Thyroid gland (tissue), 4 donors: ENCODE measurements at regions not wholly inside any gene's neighbourhood (a gene's known extent, or its start where the extent isn't known, plus 50 kb on each side); places are given as distances from the start of the nearest gene placed in this dataset.

Experiments used
- DNase-seq, 2 donors: peaks; one replicate each; pipeline ENCODE4 v3.0.0-alpha.2; 2019
- H3K27ac ChIP-seq, 3 donors: fragments of 200-600 bp; sonication (generic); 1 replicate in 2 of 3; 2 replicates in 1 of 3; pipeline ENCODE4 v1.5.1; 2016 to 2019; ENCODE audit warnings: mild to moderate bottlenecking in 1 of 3, moderate library complexity in 1 of 3
- H3K27me3 ChIP-seq: fragments of 200-600 bp; sonication (generic); one replicate; pipeline ENCODE4 v1.5.1; 2019
- H3K36me3 ChIP-seq, 2 donors: fragments of 200-600 bp; sonication (generic); one replicate each; pipeline ENCODE4 v1.5.1; 2016 to 2019
- H3K4me1 ChIP-seq, 2 donors: fragments of 200-600 bp; sonication (generic); one replicate each; pipeline ENCODE4 v1.5.1; 2017 to 2019
- H3K4me3 ChIP-seq, 3 donors: fragments of 200-600 bp; sonication (generic); replicated peaks in 1 of 3; 1 replicate in 2 of 3; 2 replicates in 1 of 3; pipeline ENCODE4 v1.5.1; 2016; ENCODE audit warnings: mild to moderate bottlenecking in 1 of 3
- H3K9me3 ChIP-seq: fragments of 200-600 bp; sonication (generic); one replicate; pipeline ENCODE4 v1.5.1; 2017
- CTCF ChIP-seq, 6 experiments: fragments of 200-600 bp in 3 of 6; fragments of 450-650 bp in 3 of 6; sonication (generic) in 3 of 6; IDR thresholded peaks; one replicate each; pipeline ENCODE4 v1.5.1; 2016 to 2019; ENCODE audit warnings: antibody characterized with exemption in 6 of 6, mild to moderate bottlenecking in 2 of 6, inconsistent platforms in 1 of 6, moderate library complexity in 1 of 6
- POLR2A ChIP-seq, 2 donors: fragments of 450-650 bp; IDR thresholded peaks; one replicate each; pipeline ENCODE4 v1.6.1; 2017; ENCODE audit warnings: antibody characterized with exemption in 2 of 2, mild to moderate bottlenecking in 2 of 2, moderate library complexity in 1 of 2
- WGBS, 2 donors: methylation state at CpG; one replicate each; pipeline ENCODE4 v1.1.5; 2017; 5-methylcytosine and 5-hydroxymethylcytosine counted together
- intact Hi-C: fragments of 100-400 bp; cut with DNase I; formaldehyde crosslinking; loops from one replicate; pipeline ENCODE4 v1.15.1; 2023

GRCh38 chr7:9836671-9837070 is 1137.0 kb upstream of the PHF14 start:
- Histone ChIP-seq H3K4me3 (no peak overlapping the region), H3K27ac (no peak overlapping the region), H3K27me3 (no peaks in the 10 kb centered on the region), H3K9me3 (no peaks in the 10 kb centered on the region), H3K4me1 (no peaks in the 10 kb centered on the region), H3K36me3 (no peaks in the 10 kb centered on the region)
- no peak for DNase-seq
- TF ChIP-seq CTCF (IDR thresholded peaks at IDR 0.05), result no peak
- TF ChIP-seq POLR2A (IDR thresholded peaks at IDR 0.05), result no peak
- intact Hi-C loops, result no loop called here
- 84 to 90% methylated on average over 1 of the region's 1 CpG for WGBS, 2 donors

DNA sequence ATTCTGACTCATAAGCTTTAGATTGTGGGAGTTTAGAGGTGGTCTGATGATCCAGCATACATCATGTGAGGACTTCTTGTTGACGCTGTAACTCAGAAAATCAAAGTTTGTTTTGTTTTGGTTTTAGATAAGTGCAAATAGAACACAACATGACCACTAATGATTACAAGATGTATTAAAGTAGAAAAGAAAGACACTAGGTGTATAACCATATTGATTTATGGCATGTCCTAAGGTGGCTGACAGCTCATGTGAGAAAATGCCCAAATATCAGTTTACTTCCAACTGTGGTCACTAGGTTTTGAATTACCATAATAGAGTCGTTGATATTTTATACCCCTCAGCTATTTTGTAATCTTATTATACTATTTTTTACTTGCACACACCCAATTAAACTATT is 1131.4 kb upstream of the PHF14 start:
- Histone ChIP-seq H3K27me3 (no peaks in the 10 kb centered on the region), H3K4me1 (no peaks in the 10 kb centered on the region), H3K9me3 (no peaks in the 10 kb centered on the region), H3K4me3 (no peak overlapping the region), H3K27ac (no peak overlapping the region), H3K36me3 (no peaks in the 10 kb centered on the region)
- intact Hi-C loops, result no loop called here
- TF ChIP-seq CTCF (IDR thresholded peaks at IDR 0.05), result no peak
- no peak for TF ChIP-seq POLR2A (IDR thresholded peaks at IDR 0.05)
- DNase-seq, result no peak
- WGBS, 2 donors, result 78 to 89% methylated on average over 2 of the region's 2 CpGs

- intact Hi-C loops, result no loop called here
- no peaks in the 10 kb centered on the region for H3K27me3 ChIP-seq
- WGBS, 2 donors, result 77 to 92% methylated on average over 3 of the region's 3 CpGs
- no peaks in the 10 kb centered on the region for H3K9me3 ChIP-seq
- no peaks in the 10 kb centered on the region for H3K4me1 ChIP-seq
- DNase-seq, result no peak
- H3K36me3 ChIP-seq, result no peaks in the 10 kb centered on the region
- H3K4me3 ChIP-seq, result no peak overlapping the region
- no peak overlapping the region for H3K27ac ChIP-seq
- no peak for TF ChIP-seq CTCF (IDR thresholded peaks at IDR 0.05)
- no peak for TF ChIP-seq POLR2A (IDR thresholded peaks at IDR 0.05)
These were observed 1126.8 kb upstream of the PHF14 start for GRCh38 chr7:9846902-9847301.

DNA sequence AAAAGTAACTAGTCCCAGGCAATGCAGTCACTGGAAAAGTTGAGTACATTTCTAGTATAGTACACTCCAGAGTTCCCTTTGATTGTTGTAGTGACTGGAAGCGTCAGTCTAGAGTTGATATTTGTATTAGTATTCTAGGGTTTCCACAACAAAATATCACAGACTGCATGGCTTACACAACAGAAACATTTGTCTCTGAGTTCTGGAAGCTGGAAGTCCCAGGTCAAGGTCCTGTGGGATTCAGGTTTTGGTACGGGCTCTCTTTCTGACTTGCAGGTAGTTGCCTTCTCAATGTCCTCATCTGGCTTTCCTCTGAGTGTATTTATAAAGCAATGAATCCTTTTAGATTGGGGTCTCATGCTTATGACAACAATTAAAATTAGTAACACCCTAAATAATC is 1119.1 kb upstream of the PHF14 start:
- Histone ChIP-seq H3K4me3 (no peak overlapping the region), H3K27ac (no peak overlapping the region), H3K27me3 (no peaks in the 10 kb centered on the region), H3K4me1 (no peaks in the 10 kb centered on the region), H3K36me3 (no peaks in the 10 kb centered on the region), H3K9me3 (no peaks in the 10 kb centered on the region)
- intact Hi-C loops, result no loop called here
- no peak for TF ChIP-seq CTCF (IDR thresholded peaks at IDR 0.05)
- TF ChIP-seq POLR2A (IDR thresholded peaks at IDR 0.05), result no peak
- no peak for DNase-seq
- WGBS, 2 donors, result 92 to 93% methylated on average over 2 of the region's 2 CpGs

GRCh38 chr7:9856668-9857067 is 1117.0 kb upstream of the PHF14 start:
- no peaks in the 10 kb centered on the region for H3K9me3 ChIP-seq
- H3K4me1 ChIP-seq, result no peaks in the 10 kb centered on the region
- H3K27ac ChIP-seq, result no peak overlapping the region
- no peaks in the 10 kb centered on the region for H3K27me3 ChIP-seq
- no peak for TF ChIP-seq CTCF (IDR thresholded peaks at IDR 0.05)
- TF ChIP-seq POLR2A (IDR thresholded peaks at IDR 0.05), result no peak
- no peak for DNase-seq
- H3K36me3 ChIP-seq, result no peaks in the 10 kb centered on the region
- intact Hi-C loops, result no loop called here
- H3K4me3 ChIP-seq, result no peak overlapping the region
- WGBS, 2 donors, result 85 to 92% methylated on average over 1 of the region's 1 CpG
